NCI-H345 treated with DMSO at 0.1 percent for 48 hours (cell line): ENCODE measurements at regions not wholly inside any gene's neighbourhood (a gene's known extent, or its start where the extent isn't known, plus 50 kb on each side); places are given as distances from the start of the nearest gene placed in this dataset.

Experiments
- DNase-seq: peaks from one replicate; lab custom pipeline; 2025; ENCODE audit not compliant: unreplicated experiment; lab: John Stamatoyannopoulos, UW

DNA sequence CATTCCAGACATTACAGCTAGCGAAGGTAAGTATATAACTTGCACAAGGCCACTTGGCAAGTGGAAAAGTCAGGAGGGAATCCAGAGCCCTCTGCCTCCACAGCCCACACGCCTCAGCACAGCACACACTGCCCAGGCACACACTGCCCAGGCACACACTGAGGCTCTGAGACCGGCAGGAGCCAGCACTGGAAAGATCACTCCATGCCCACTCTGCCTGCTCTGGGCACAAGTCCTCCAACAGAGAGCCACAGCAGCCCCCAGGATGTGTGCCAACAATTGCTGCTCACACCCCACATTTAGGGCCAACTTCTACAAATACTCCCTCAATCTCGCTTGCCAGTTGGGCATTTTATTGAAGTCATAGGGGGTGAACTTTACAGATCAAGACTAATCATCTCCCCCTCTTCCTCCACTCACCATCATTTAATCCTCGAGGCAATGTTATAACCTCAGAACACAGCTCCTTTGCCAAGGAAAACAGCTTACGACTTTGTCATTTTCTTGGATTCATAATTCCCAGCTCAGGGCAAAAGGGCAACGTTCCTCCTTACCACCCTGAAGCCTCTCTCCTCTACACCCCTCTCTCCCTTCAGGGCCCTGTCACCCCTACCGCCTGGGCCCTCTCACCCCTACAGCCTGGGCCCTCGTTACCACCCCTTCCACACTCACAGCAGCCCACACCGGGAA is 53.0 kb upstream of the TPM1 start:
- no peak for DNase-seq

DNA sequence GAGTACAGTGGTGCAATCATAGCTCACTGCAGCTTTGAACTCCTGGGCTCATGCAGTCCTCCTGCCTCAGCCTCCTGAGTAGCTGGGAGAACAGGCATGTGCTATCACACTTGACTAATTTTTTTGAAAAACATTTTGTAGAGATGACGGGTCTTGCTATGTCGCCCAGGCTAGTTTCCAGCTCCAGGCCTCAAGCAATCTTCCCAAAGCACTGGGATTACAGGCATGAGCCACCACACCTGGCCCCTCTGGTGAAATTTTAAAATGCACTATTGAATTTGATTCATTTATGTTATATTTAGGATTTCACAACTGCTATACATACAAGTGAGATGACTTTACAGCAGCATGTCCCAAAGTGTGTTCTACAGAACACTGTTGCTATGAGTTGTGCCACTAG is 50.8 kb upstream of the TPM1 start:
- no peak for DNase-seq

DNA sequence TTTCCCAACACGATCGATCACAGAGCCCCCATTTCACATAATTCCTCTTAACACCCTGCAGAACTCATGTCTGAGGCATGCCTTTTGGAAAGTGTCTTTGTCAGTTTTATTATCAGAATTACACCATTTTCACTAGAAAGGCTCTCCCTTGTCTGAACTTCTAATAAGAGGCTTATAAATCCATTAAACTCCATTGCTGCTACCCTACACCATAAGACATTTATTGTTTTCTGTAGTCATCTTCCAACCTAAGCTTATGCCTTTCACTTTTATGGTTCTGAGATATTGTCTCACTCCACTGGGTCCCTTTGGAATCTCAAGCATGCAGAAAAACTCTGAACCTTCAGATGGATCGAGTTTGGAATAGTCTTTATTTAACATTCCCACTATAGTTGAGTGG is 50.2 kb upstream of the TPM1 start:
- no peak for DNase-seq
